GM23248 (cell line): ENCODE measurements at regions not wholly inside any gene's neighbourhood (a gene's known extent, or its start where the extent isn't known, plus 50 kb on each side); places are given as distances from the start of the nearest gene placed in this dataset.

Experiments
- DNase-seq: peaks from one replicate; pipeline ENCODE4 v3.0.0-alpha.2; 2015
- H2AFZ ChIP-seq: fragments of 200-600 bp; sonication (generic); 2 replicates; pipeline ENCODE4 v1.6.1; 2016; ENCODE audit warnings: antibody characterized with exemption
- H3F3A ChIP-seq: fragments of 200-600 bp; sonication (generic); 2 replicates; pipeline ENCODE4 v1.6.1; 2016; ENCODE audit warnings: mild to moderate bottlenecking, antibody characterized with exemption, mixed run types; ENCODE audit not compliant: insufficient read depth
- H3K27ac ChIP-seq: fragments of 200-600 bp; sonication (generic); 2 replicates; pipeline ENCODE4 v1.5.1; 2016; ENCODE audit warnings: mild to moderate bottlenecking
- H3K27me3 ChIP-seq: fragments of 200-600 bp; sonication (generic); replicated peaks from 2 replicates; pipeline ENCODE4 v1.6.1; 2016; ENCODE audit warnings: mild to moderate bottlenecking; ENCODE audit not compliant: insufficient read depth
- H3K36me3 ChIP-seq: fragments of 200-600 bp; sonication (generic); 2 replicates; pipeline ENCODE4 v1.6.1; 2016; ENCODE audit warnings: low read depth, mild to moderate bottlenecking
- H3K4me1 ChIP-seq: fragments of 200-600 bp; sonication (generic); 2 replicates; pipeline ENCODE4 v1.6.1; 2016; ENCODE audit warnings: mild to moderate bottlenecking; ENCODE audit not compliant: insufficient read depth
- H3K4me2 ChIP-seq: fragments of 200-600 bp; sonication (generic); one replicate; pipeline ENCODE4 v1.6.1; 2016; ENCODE audit warnings: mild to moderate bottlenecking; ENCODE audit not compliant: unreplicated experiment
- H3K4me3 ChIP-seq: fragments of 200-600 bp; sonication (generic); 2 replicates; pipeline ENCODE4 v1.5.1; 2016; ENCODE audit warnings: mild to moderate bottlenecking
- H3K79me2 ChIP-seq: fragments of 200-600 bp; sonication (generic); 2 replicates; pipeline ENCODE4 v1.6.1; 2016; ENCODE audit warnings: mild to moderate bottlenecking; ENCODE audit not compliant: insufficient read depth
- H3K9ac ChIP-seq: fragments of 200-600 bp; sonication (generic); 2 replicates; pipeline ENCODE4 v1.6.1; 2016; ENCODE audit warnings: mild to moderate bottlenecking
- H3K9me2 ChIP-seq: fragments of 200-600 bp; sonication (generic); 2 replicates; pipeline ENCODE4 v1.6.1; 2016; ENCODE audit warnings: mixed run types, mild to moderate bottlenecking, moderate library complexity; ENCODE audit not compliant: insufficient read depth
- H3K9me3 ChIP-seq: fragments of 200-600 bp; sonication (generic); one replicate; pipeline ENCODE4 v1.6.1; 2017; ENCODE audit warnings: low read depth
- H4K20me1 ChIP-seq: fragments of 200-600 bp; sonication (generic); 2 replicates; pipeline ENCODE4 v1.6.0; 2016; ENCODE audit not compliant: insufficient read depth
- EZH2 ChIP-seq: fragments of 200-600 bp; sonication (generic); IDR thresholded peaks from 2 replicates; pipeline ENCODE4 v1.6.1; 2018; ENCODE audit warnings: antibody characterized with exemption, mild to moderate bottlenecking; ENCODE audit not compliant: insufficient read depth, poor library complexity, severe bottlenecking
- EZH2phosphoT487 ChIP-seq: fragments of 200-600 bp; sonication (generic); IDR thresholded peaks from 2 replicates; pipeline ENCODE4 v1.6.1; 2018; ENCODE audit warnings: antibody characterized with exemption, moderate library complexity, mild to moderate bottlenecking, low read depth; ENCODE audit not compliant: insufficient read depth
- WGBS, 2 experiments: methylation state at CpG; one replicate each; pipeline ENCODE4 v1.1.6; 2015 to 2017; ENCODE audit warnings: low lambda C conversion rate in 2 of 2, low coverage in 1 of 2; ENCODE audit errors: missing lambda C conversion rate in 2 of 2; 5-methylcytosine and 5-hydroxymethylcytosine counted together
- in situ Hi-C: fragments of 300-500 bp; cut with MboI; formaldehyde crosslinking; loops from 2 replicates; pipeline ENCODE4 v1.15.0; 2020

DNA sequence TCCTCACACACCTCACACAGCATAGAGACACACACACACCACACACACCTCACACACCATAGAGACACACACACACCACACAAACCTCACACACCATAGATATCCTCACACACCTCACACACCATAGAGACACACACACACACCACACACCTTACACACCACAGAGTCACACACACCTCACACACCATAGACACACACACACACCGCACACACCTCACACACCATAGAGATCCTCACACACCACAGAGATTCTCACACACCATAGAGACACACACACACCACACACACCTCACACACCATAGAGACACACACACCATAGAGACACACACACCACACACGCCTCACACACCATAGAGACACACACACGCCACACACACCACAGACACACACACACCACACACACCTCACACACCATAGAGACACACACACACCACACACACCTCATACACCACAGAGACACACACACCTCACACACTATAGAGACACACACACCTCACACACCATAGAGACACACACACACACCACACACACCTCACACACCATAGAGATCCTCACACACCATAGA, 270.6 kb downstream of the CYRIA start:
- Histone ChIP-seq H3K27me3 (no peaks in the 10 kb centered on the region), H3K9ac (no peak overlapping the region), H3K4me1 (no peaks in the 10 kb centered on the region), H3K79me2 (no peaks in the 10 kb centered on the region), H3K4me2 (no peak overlapping the region), H3F3A (no peaks in the 10 kb centered on the region), H3K9me2 (no peaks in the 10 kb centered on the region), H3K9me3 (no peaks in the 10 kb centered on the region), H4K20me1 (no peaks in the 10 kb centered on the region), H2AFZ (no peak overlapping the region), H3K36me3 (no peaks in the 10 kb centered on the region), H3K27ac (no peak overlapping the region), H3K4me3 (no peak overlapping the region)
- TF ChIP-seq EZH2phosphoT487, result no peak
- TF ChIP-seq EZH2, result no peak
- WGBS, 2 experiments, result 25 to 60% methylated on average over 1 to 3 of the region's 3 CpGs
- DNase-seq, result no peak
- in situ Hi-C loops, result no loop called here

DNA sequence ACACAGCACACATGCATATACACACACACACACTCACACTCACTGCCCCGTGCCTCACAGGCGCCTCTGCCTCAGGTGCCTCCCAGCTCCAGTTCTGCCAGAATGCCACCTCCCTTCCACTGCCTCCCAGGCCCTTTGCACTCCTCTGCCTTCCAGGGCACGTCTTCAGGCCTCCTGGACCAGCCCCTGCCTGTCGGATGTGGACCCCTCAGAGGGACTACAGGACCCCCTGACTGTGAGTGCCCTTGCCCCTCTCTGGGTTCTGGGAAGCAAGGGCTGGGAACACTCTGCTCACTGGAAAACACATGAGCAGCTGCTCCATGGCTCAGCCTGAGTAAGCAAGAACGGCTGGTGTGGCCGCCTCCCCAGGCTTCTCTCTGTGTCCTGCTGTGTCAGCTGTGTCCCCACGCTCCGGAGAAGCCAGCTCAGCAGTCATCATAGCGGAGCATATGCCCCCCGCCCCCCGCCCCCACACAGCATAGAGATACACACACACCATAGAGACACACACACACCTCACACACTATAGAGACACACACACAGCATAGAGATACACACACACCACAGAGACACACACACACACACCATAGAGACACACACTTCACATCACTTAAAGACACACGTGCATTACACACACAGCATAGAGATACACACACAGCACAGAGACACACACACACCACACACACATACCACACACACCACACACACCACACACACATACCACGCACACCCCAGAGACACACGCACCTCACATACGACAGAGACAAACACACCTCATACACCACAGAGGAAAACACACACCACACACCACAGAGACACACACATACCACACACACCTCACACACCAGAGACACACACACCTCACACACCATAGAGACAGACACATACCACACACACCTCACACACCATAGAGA, 271.3 kb downstream of the CYRIA start:
- Histone ChIP-seq H3K27me3 (no peaks in the 10 kb centered on the region), H3K9ac (no peak overlapping the region), H3K4me3 (no peak overlapping the region), H3K36me3 (no peaks in the 10 kb centered on the region), H2AFZ (no peak overlapping the region), H4K20me1 (no peaks in the 10 kb centered on the region), H3K9me2 (no peaks in the 10 kb centered on the region), H3K9me3 (no peaks in the 10 kb centered on the region), H3K4me1 (no peaks in the 10 kb centered on the region), H3K4me2 (no peak overlapping the region), H3F3A (no peaks in the 10 kb centered on the region), H3K79me2 (no peaks in the 10 kb centered on the region), H3K27ac (no peak overlapping the region)
- no peak for TF ChIP-seq EZH2phosphoT487
- in situ Hi-C loops, result no loop called here
- no peak for DNase-seq
- WGBS, 2 experiments, result 26 to 39% methylated on average over 12 to 15 of the region's 15 CpGs

DNA sequence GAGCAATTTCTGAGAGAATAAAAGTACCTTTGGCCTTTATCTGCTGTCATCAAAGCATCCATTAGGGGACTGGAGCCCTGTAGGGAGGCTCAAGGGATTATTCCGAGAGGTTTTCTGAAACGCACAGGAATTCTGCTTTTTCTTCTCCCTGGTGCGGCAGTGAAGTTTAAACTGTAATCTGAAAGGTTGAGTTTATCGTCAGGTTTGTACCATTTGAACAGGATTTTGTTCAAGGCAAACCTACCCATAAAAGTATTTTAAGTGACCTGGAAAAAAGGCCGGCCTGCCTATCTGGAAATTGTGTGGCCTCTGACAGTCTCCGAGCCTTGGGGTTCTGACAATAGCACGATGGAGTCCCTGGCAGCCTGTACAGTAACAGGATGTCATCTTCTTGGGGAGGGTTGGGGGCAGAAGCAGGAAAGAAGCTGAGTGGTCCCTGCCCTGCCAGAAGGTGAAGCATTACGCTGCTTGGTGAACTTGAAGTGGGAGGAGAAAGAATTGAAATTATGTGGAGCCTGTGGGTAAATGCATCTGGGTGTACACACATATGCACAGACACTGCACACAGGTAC, 272.0 kb downstream of the CYRIA start:
- Histone ChIP-seq H4K20me1 (no peaks in the 10 kb centered on the region), H3K36me3 (no peaks in the 10 kb centered on the region), H3K9ac (no peak overlapping the region), H3K9me3 (no peaks in the 10 kb centered on the region), H3K4me2 (no peak overlapping the region), H3K4me1 (no peaks in the 10 kb centered on the region), H2AFZ (no peak overlapping the region), H3F3A (no peaks in the 10 kb centered on the region), H3K9me2 (no peaks in the 10 kb centered on the region), H3K27me3 (no peaks in the 10 kb centered on the region), H3K27ac (no peak overlapping the region), H3K4me3 (no peak overlapping the region), H3K79me2 (no peaks in the 10 kb centered on the region)
- WGBS, 2 experiments, result 62 to 64% methylated on average over 8 of the region's 8 CpGs
- TF ChIP-seq EZH2 (no peak), EZH2phosphoT487 (no peak)
- DNase-seq, result no peak
- in situ Hi-C loops, result no loop called here

DNA sequence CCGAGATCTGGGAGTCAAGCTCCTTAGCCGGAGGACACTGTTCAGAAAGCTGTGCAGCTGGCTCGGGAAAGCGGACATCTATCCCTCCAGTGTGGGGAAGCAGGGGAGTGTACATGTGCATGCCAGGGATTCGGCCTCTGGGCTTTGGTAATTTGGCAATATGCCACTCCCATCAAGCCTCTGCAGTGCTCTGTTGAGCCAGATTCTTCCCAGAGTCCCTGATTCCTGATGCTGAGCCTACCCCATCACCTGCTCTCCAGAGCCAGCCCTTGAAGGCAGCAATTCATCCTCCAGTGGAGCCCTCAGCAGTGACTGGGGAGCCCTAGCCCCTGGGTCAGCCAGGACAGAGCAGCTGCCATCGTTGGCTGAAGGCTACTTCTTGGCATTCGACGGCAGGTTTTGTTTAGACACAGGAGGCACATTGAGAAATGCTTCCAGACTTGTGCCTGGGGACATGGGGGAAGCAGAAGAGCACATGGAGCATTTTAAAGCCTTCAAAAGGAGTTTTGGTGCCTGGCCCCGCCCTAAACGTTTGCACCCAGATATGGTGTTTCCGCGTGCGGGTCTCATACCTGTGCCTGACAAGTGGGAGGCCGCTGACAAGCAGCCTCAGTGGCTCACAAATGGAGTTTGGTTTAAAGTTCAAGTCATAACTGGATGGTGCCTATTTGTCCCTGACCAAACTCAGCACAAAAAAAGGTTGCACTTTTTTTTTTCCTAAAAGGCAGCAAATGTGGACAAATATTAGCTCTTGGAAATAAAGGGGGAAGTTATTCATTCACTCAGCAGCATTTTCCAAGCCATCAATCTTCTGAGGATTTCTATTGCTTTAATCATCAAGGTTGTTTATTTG, 272.8 kb downstream of the CYRIA start:
- in situ Hi-C loops, result no loop called here
- Histone ChIP-seq H2AFZ (no peak overlapping the region), H4K20me1 (no peaks in the 10 kb centered on the region), H3K36me3 (no peaks in the 10 kb centered on the region), H3K27ac (no peak overlapping the region), H3K9me3 (no peaks in the 10 kb centered on the region), H3K9me2 (no peaks in the 10 kb centered on the region), H3K4me1 (no peaks in the 10 kb centered on the region), H3K27me3 (no peaks in the 10 kb centered on the region), H3K4me2 (no peak overlapping the region), H3K79me2 (no peaks in the 10 kb centered on the region), H3K4me3 (no peak overlapping the region), H3K9ac (no peak overlapping the region), H3F3A (no peaks in the 10 kb centered on the region)
- WGBS, 2 experiments, result 33 to 40% methylated on average over 13 of the region's 14 CpGs
- DNase-seq, result no peak
- TF ChIP-seq EZH2phosphoT487 (no peak), EZH2 (no peak)
